GM12878 (cell line): ENCODE measurements at regions not wholly inside any gene's neighbourhood (a gene's known extent, or its start where the extent isn't known, plus 50 kb on each side); places are given as distances from the start of the nearest gene placed in this dataset.

Source experiments
- CEBPB ChIP-seq, 2 experiments: fragments of 150-350 bp in 1 of 2; IDR thresholded peaks; 2 replicates each; pipeline ENCODE4 v1.6.1; 2012 to 2014; ENCODE audit warnings: low read depth in 2 of 2, low read length in 2 of 2, borderline replicate concordance in 1 of 2, inconsistent platforms in 1 of 2
- POLR2A ChIP-seq: IDR thresholded peaks from 2 replicates; pipeline ENCODE4 v1.6.1; 2011; ENCODE audit warnings: low read depth, mild to moderate bottlenecking, low read length
- YY1 ChIP-seq: IDR thresholded peaks from 2 replicates; pipeline ENCODE4 v1.6.1; 2011; ENCODE audit warnings: low read depth, mild to moderate bottlenecking, low read length

DNA sequence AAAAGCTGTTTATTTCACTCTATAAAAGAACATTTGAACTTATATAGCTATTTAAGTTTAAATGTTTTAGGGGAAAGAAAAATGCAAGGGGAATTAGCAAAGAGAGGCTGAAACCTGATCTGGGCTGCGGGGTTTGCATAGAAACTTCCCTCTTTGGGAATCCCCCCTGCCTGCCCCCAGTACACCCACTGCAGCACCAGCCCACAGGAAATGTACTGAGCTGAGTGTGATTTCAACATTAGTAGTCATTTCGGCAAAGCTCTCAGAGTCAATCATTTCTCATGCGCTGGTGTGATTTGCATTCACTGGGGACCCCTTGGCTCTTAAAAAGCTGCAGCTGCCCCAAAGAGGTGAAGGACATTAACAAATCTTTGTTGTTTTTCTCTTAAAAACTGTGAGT lies 859.4 kb downstream of the MAFB start:
- no peak for TF ChIP-seq CEBPB (IDR thresholded peaks at IDR 0.05; ENCODE audit: borderline replicate concordance in 1 of 2, low read depth in 2 of 2, low read length in 2 of 2)
- no peak for TF ChIP-seq POLR2A
- TF ChIP-seq YY1 = no peak
